Aorta (tissue), 5 donors: ENCODE measurements at regions not wholly inside any gene's neighbourhood (a gene's known extent, or its start where the extent isn't known, plus 50 kb on each side); places are given as distances from the start of the nearest gene placed in this dataset.

Experiments
- ATAC-seq: fragments of 200-7000 bp; cut with Tn5 transposase; one replicate; pipeline ENCODE4 v1.9.1; 2022; ENCODE audit warnings: moderate library complexity; ENCODE audit not compliant: low FRiP score
- DNase-seq, 2 donors: peaks; one replicate each; pipeline ENCODE4 v3.0.0-alpha.2; 2020
- H3K27ac ChIP-seq, 2 donors: one replicate each; pipeline ENCODE4 v1.5.1; 2013; ENCODE audit warnings: low read length in 2 of 2, mild to moderate bottlenecking in 2 of 2, moderate library complexity in 2 of 2, control low read depth in 1 of 2, inconsistent platforms in 1 of 2, low read depth in 1 of 2
- H3K27me3 ChIP-seq, 2 donors: one replicate each; pipeline ENCODE4 v1.6.1; 2013; ENCODE audit warnings: control low read depth in 1 of 2, low read length in 1 of 2, mild to moderate bottlenecking in 1 of 2, moderate library complexity in 1 of 2; ENCODE audit not compliant: insufficient read depth in 2 of 2, control insufficient read depth in 1 of 2
- H3K36me3 ChIP-seq, 2 donors: one replicate each; pipeline ENCODE4 v1.6.1; 2013; ENCODE audit warnings: control low read depth in 1 of 2, low read length in 1 of 2, mild to moderate bottlenecking in 1 of 2; ENCODE audit not compliant: insufficient read depth in 2 of 2, control insufficient read depth in 1 of 2
- H3K4me1 ChIP-seq, 2 donors: one replicate each; pipeline ENCODE4 v1.6.1; 2013; ENCODE audit warnings: low read length in 2 of 2, control low read depth in 1 of 2, mild to moderate bottlenecking in 1 of 2, moderate library complexity in 1 of 2; ENCODE audit not compliant: insufficient read depth in 2 of 2, control insufficient read depth in 1 of 2
- H3K4me3 ChIP-seq, 2 donors: one replicate each; pipeline ENCODE4 v1.5.1; 2013; ENCODE audit warnings: low read length in 2 of 2, control low read depth in 1 of 2, mild to moderate bottlenecking in 1 of 2
- H3K9me3 ChIP-seq: one replicate; pipeline ENCODE4 v1.6.1; 2013; ENCODE audit warnings: mild to moderate bottlenecking, low read length; ENCODE audit not compliant: control insufficient read depth
- WGBS, 2 donors: extraction: QIAGEN DNeasy Blood & Tissue Kit; methylation state at CpG; one replicate each; pipeline ENCODE4 v1.1.7; 2013; 5-methylcytosine and 5-hydroxymethylcytosine counted together
- intact Hi-C, 2 donors: fragments of 100-400 bp; cut with DNase I; formaldehyde crosslinking; loops; one replicate each; pipeline versions ENCODE4 v1.14.2 to v1.15.0; 2022
- donor health status: healthy with polysubstance abuse.
- donor health status: Bipolar disorder and iron deficiency.
- donor health status: DM: no; HTN: no; CAD: no.
- donor health status: DM: no; HTN: no; CAD: no.
- donor health status: DM: yes; HTN: yes; CAD: no.

DNA sequence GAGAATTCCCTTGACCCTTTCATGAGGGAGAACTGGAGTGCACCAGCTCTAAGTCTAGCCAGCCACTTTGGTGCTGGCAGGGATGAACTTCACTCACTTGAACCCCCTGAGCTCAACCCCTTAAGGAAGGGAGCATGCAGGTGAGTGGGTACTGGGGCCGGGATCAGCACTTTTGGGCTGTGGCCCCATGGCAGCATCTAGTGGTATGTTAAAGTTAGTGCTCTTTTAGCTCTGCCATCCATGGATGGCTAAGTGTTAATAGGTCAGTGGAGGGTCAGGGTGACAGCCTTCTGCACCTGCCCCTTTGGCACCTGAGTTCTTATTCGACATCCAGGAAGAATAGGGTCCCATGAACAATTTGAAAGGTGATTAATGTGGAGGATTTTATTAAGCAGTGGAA lies 689.0 kb upstream of the FSHR start:
- intact Hi-C loops, result no loop called here

DNA sequence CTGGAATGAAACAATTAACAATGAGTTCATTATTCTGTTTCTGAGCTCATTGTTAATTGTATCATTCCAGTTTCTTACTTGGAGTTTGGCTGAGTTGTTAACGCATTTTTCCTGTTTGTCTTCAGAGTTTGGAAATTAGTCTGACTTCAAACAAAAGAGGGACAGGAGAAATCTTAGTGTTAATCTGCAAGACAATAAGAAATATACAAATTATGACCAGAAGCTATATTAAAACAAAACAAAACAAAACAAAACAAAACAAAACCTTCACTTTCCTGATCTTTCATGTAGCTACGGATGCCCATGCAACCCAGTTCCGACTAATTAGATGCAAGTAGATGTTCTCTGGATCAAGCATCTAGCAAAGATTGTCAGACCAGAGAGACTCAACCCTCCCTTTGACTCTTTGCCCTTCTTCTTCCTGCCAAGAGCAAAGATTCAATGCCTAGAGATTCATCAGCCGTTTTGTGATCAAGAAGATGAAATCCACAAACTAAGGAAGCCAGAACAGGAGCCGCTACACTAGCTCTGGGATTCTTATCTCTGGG lies 686.2 kb upstream of the FSHR start:
- H3K36me3 ChIP-seq, result no peaks in the 10 kb centered on the region

More for the DNA sequence above, 689.0 kb upstream of the FSHR start:
- no peak overlapping the region for H3K4me3 ChIP-seq
- WGBS, 2 donors, result 84 to 97% methylated on average over 2 of the region's 2 CpGs
- H3K27ac ChIP-seq, result no peak overlapping the region
- no peaks in the 10 kb centered on the region for H3K27me3 ChIP-seq
- DNase-seq (no peak), ATAC-seq (no peak)
- peaks cover 2% of the 10 kb centered on the region for H3K9me3 ChIP-seq
- H3K4me1 ChIP-seq, result no peaks in the 10 kb centered on the region
- no peaks in the 10 kb centered on the region for H3K36me3 ChIP-seq

DNA sequence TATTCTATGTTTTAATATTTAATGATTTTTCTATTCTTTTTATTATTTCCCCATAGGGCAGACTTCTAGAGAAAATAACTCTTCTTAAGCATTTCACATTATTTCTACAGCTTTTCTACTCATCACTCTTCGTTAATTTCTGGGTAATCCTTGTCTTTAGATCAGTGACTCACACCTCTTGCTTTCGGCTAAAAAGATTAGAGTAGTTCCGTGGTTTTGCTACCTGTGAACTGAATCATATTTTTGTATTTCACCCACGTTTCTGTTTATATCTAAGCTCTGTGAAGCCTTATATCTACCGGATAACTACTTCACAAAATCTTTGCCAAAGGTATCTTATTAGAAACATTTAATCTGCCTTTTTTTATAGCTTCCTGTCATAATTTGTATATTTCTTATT lies 685.5 kb upstream of the FSHR start:
- intact Hi-C loops, result no loop called here
- ATAC-seq (no peak), DNase-seq (no peak)
- no peak overlapping the region for H3K4me3 ChIP-seq
- H3K9me3 ChIP-seq, result peaks cover 2% of the 10 kb centered on the region
- WGBS, 2 donors, result 90 to 91% methylated on average over 5 of the region's 5 CpGs
- no peaks in the 10 kb centered on the region for H3K36me3 ChIP-seq
- no peaks in the 10 kb centered on the region for H3K4me1 ChIP-seq
- H3K27me3 ChIP-seq, result no peaks in the 10 kb centered on the region
- H3K27ac ChIP-seq, result no peak overlapping the region

More for the DNA sequence above, 686.2 kb upstream of the FSHR start:
- peaks cover 2% of the 10 kb centered on the region for H3K9me3 ChIP-seq
- H3K27me3 ChIP-seq, result no peaks in the 10 kb centered on the region
- H3K27ac ChIP-seq, result no peak overlapping the region
- H3K4me3 ChIP-seq, result no peak overlapping the region
- no peaks in the 10 kb centered on the region for H3K4me1 ChIP-seq
- 83 to 89% methylated on average over 5 of the region's 5 CpGs for WGBS, 2 donors
- intact Hi-C loops, result no loop called here
- ATAC-seq (no peak), DNase-seq (no peak)

DNA sequence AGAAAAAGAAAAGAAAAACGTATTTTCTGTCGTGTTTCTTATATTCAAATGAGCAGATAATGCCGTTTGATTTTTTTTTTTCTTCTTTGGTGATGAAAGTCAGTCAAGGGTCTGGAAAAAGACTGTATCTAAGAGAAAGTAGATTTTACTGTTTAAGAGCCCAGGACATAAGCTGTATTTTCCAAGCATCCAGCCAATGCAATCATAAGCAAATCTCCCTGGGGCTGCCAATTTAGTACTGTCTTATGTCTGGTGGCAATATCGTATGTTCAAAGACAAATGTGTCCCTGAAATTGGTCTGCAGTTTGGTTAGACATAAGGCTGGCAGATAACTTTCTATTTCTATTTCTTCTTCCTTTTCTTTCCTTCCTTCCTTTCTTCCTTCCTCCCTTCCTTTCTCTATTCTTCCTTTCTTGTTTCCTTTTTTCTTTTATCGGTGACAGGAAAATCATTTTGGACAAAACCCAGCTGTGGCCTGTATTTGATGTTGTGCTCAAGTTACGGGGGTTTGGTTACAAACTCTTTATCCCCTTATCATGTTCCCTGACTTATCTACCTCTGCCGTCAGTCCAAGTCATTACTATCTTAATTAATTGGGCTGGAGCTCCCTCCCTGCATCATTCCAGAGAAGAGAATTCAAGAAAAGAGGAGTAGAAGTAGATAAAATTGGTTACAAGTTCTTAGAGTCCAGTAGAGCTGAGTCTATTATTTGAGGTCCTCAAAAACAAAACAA lies 683.4 kb upstream of the FSHR start:
- no peaks in the 10 kb centered on the region for H3K36me3 ChIP-seq
- intact Hi-C loops, result no loop called here
- no peaks in the 10 kb centered on the region for H3K4me1 ChIP-seq
- no peak for DNase-seq
- H3K27ac ChIP-seq, result no peak overlapping the region
- no peaks in the 10 kb centered on the region for H3K27me3 ChIP-seq
- ATAC-seq, result no peak
- WGBS, 2 donors, result 19 to 20% methylated on average over 7 of the region's 7 CpGs
- H3K9me3 ChIP-seq, result no peaks in the 10 kb centered on the region
- H3K4me3 ChIP-seq, result no peak overlapping the region

DNA sequence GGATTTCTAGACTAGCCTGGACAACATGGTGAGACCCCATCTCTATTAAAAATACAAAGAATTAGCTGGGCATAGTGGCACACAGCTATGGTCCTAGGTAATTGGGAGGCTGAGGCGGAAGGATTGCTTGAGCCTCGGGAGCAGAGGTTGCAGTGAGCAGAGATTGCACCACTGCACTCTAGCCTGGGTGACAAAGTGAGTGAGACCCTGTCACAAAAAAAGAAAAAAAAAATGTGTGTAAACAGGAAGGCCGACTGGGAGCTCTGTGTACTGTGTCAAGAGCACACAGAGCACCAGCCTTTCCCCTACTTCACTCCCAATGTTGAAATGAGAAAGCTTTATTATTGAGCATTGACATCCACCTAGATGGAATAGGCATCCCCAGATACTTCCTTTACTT lies 681.7 kb upstream of the FSHR start:
- Histone ChIP-seq H3K27me3 (peaks cover 0 to under 1% of the 10 kb centered on the region in 2 donors), H3K4me1 (no peaks in the 10 kb centered on the region), H3K27ac (no peak overlapping the region), H3K4me3 (no peak overlapping the region), H3K9me3 (no peaks in the 10 kb centered on the region), H3K36me3 (no peaks in the 10 kb centered on the region)
- no peak for DNase-seq
- intact Hi-C loops, result no loop called here
- WGBS, 2 donors, result 95 to 96% methylated on average over 3 of the region's 3 CpGs
- no peak for ATAC-seq

DNA sequence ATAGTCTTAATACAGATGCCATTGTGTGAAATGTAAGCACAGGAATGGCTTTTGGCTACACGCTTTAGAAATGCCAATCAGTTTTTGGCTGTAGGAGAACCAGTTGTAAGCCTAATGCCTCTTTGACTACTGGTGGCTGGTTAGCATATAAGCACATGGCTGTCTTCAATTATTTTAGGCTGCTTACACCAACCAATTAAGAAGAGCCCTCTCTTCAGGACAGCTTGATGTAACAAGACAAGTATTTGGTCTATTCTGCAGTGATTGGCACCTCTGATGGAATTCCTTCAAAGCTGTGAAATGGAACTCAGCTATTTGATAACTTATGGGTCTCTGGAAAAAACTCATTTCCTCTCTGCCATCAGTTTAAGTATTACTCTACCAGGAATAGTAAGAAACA lies 680.1 kb upstream of the FSHR start:
- H3K36me3 ChIP-seq, result no peaks in the 10 kb centered on the region
- no peak overlapping the region for H3K27ac ChIP-seq
- ATAC-seq (no peak), DNase-seq (no peak)
- 42 to 59% methylated on average over 1 of the region's 1 CpG for WGBS, 2 donors
- peaks cover 0 to 2% of the 10 kb centered on the region in 2 donors for H3K27me3 ChIP-seq
- intact Hi-C loops, result no loop called here
- no peak overlapping the region for H3K4me3 ChIP-seq
- no peaks in the 10 kb centered on the region for H3K9me3 ChIP-seq
- no peaks in the 10 kb centered on the region for H3K4me1 ChIP-seq

DNA sequence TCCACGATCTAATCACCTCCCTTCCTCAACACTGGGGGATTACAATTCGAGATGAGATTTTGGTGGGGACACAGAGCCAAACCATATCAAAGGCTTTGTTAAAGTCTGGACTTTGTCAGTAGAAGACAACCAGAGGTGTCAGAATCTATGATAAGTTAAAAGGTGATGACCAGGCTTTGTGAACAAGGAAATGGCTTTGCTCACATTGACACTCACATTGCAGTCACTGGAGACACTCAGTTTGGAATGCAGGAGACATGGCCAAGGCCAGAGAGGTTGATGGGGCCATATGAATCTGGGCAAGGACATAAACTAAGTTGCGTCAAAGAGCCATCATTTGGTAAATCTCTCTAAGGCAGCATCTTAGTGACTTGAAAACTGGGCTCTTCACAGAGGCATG lies 678.2 kb upstream of the FSHR start:
- no peaks in the 10 kb centered on the region for H3K4me1 ChIP-seq
- no peak overlapping the region for H3K27ac ChIP-seq
- H3K36me3 ChIP-seq, result no peaks in the 10 kb centered on the region
- ATAC-seq (no peak), DNase-seq (no peak)
- 91 to 94% methylated on average over 3 of the region's 3 CpGs for WGBS, 2 donors
- peaks cover 0 to 2% of the 10 kb centered on the region in 2 donors for H3K27me3 ChIP-seq
- no peaks in the 10 kb centered on the region for H3K9me3 ChIP-seq
- H3K4me3 ChIP-seq, result no peak overlapping the region
- intact Hi-C loops, result no loop called here

DNA sequence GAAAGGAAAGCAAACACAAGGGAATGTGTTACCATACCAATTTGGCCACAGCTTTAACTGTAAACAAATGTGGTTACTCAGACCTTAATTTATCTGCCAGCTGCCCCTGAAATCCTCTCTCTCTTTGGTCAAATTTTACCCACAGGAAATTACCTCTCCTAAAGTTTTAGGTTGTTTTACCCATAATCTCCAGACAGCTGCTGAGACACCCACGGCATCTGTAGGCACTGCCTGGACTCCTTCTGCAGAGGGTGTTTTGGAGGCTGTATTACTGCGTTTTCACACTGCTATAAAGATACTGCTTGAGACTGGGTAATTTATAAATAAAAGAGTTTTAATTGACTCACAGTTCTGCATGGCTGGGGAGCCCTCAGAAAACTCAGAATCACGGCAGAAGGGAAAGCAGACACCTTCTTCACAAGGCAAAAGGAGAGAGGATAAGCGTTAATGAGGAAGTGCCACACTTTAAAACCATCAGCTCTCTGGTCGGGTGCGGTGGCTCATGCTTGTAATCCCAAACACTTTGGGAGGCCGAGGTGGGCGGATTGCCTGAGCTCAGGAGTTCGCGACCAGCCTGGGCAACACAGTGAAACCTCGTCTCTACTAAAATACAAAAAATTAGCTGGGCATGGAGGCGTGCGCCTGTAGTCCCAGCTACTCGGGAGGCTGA lies 677.5 kb upstream of the FSHR start:
- Histone ChIP-seq H3K4me1 (no peaks in the 10 kb centered on the region), H3K36me3 (no peaks in the 10 kb centered on the region), H3K4me3 (no peak overlapping the region), H3K9me3 (no peaks in the 10 kb centered on the region), H3K27me3 (peaks cover 0 to 2% of the 10 kb centered on the region in 2 donors), H3K27ac (no peak overlapping the region)
- DNase-seq, result no peak
- intact Hi-C loops, result no loop called here
- no peak for ATAC-seq
- 86 to 88% methylated on average over 14 of the region's 14 CpGs for WGBS, 2 donors

DNA sequence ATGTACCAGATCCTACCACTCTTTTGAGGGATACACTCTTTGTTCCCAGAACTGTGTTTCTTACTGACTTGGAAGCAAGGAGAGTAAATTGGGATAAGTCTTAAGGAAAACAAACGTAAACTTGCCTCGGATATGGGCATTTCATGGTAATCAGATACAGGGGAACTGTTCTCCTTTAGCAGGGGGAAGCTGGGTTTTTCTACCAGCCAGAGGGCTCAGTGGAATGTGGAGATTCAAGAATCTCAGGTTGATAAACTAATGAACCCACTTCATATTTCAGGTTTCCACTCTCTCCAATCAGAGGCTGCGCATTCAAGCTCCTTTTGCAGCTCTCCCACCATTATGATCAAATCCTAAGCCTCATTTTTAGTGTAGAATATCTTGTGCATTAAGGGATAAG lies 676.5 kb upstream of the FSHR start:
- no peaks in the 10 kb centered on the region for H3K4me1 ChIP-seq
- no peaks in the 10 kb centered on the region for H3K36me3 ChIP-seq
- intact Hi-C loops, result no loop called here
- DNase-seq (no peak), ATAC-seq (no peak)
- H3K27ac ChIP-seq, result no peak overlapping the region
- peaks cover 0 to 2% of the 10 kb centered on the region in 2 donors for H3K27me3 ChIP-seq
- H3K9me3 ChIP-seq, result no peaks in the 10 kb centered on the region
- WGBS, 2 donors, result 84% methylated on average over 3 of the region's 3 CpGs
- H3K4me3 ChIP-seq, result no peak overlapping the region
